ENCODE measurements at regions not wholly inside any gene's neighbourhood (a gene's known extent, or its start where the extent isn't known, plus 50 kb on each side); places are given as distances from the start of the nearest gene placed in this dataset.

DNA sequence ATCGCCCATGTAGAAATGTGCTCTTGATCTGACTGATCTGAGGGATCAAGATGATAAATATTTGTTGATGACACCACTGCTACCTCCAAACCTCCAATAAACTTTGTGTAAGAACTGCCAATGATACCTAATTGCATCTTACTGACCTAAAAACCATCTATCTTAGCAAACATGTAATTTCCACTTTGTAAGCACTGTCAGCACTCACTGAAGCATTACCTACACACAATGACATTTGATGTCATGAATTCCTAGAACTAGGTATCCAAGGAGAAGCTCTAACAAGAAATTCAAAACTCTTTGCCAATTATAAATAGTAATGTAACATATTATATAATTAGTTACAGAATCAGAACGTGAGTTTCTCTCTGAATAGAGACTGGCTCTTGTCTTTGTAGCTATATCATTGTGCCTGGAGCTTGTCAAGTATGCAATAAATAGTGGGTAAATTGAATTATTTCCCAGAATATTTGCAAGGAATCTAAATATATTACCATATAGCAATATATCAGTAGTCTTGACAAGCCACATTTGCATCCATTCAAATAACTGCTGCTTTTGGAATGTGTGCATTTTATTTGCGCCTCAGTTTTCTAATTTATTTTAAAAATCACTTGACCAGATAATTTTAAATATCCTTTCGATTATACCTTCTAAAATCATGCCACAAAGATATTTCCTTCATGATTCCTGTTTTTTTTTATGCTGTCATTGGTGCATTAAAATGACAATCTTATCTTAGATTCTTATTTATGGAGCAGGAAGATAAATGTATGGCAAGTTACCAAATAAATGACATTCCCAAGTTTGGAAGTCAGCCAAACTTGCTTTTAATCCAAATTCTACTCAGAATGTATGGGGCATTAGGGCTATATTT, 232.3 kb upstream of the NEIL3 start:
- TF ChIP-seq, protein P1, sequence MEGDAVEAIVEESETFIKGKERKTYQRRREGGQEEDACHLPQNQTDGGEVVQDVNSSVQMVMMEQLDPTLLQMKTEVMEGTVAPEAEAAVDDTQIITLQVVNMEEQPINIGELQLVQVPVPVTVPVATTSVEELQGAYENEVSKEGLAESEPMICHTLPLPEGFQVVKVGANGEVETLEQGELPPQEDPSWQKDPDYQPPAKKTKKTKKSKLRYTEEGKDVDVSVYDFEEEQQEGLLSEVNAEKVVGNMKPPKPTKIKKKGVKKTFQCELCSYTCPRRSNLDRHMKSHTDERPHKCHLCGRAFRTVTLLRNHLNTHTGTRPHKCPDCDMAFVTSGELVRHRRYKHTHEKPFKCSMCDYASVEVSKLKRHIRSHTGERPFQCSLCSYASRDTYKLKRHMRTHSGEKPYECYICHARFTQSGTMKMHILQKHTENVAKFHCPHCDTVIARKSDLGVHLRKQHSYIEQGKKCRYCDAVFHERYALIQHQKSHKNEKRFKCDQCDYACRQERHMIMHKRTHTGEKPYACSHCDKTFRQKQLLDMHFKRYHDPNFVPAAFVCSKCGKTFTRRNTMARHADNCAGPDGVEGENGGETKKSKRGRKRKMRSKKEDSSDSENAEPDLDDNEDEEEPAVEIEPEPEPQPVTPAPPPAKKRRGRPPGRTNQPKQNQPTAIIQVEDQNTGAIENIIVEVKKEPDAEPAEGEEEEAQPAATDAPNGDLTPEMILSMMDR (IDR thresholded peaks at IDR 0.05; ENCODE audit: low read depth, low read length) = no peak
- TF ChIP-seq EZH2phosphoT487 (IDR thresholded peaks at IDR 0.05; ENCODE audit: low read depth) = no peak
